Ovary (tissue), 3 donors: ENCODE measurements at regions not wholly inside any gene's neighbourhood (a gene's known extent, or its start where the extent isn't known, plus 50 kb on each side); places are given as distances from the start of the nearest gene placed in this dataset.

ENCODE experiments used
- EP300 ChIP-seq: sonication (generic); formaldehyde crosslinking; IDR thresholded peaks from one replicate; pipeline ENCODE4 v1.6.1; 2017; ENCODE audit warnings: antibody characterized with exemption
- POLR2A ChIP-seq: fragments of 450-650 bp; IDR thresholded peaks from one replicate; pipeline ENCODE4 v1.6.1; 2017; ENCODE audit warnings: antibody characterized with exemption, mild to moderate bottlenecking, moderate library complexity
- TF ChIP-seq, protein P1 (sequence below), 3 donors: fragments of 450-650 bp in 2 of 3; fragments of 200-600 bp in 1 of 3; IDR thresholded peaks; one replicate each; pipeline versions ENCODE4 v1.5.1 to v1.8.0; 2016 to 2022; ENCODE audit warnings: antibody characterized with exemption in 3 of 3, mild to moderate bottlenecking in 1 of 3
- donor health status: DM: no; HTN: no; CAD: no.

- TF ChIP-seq, protein P1, sequence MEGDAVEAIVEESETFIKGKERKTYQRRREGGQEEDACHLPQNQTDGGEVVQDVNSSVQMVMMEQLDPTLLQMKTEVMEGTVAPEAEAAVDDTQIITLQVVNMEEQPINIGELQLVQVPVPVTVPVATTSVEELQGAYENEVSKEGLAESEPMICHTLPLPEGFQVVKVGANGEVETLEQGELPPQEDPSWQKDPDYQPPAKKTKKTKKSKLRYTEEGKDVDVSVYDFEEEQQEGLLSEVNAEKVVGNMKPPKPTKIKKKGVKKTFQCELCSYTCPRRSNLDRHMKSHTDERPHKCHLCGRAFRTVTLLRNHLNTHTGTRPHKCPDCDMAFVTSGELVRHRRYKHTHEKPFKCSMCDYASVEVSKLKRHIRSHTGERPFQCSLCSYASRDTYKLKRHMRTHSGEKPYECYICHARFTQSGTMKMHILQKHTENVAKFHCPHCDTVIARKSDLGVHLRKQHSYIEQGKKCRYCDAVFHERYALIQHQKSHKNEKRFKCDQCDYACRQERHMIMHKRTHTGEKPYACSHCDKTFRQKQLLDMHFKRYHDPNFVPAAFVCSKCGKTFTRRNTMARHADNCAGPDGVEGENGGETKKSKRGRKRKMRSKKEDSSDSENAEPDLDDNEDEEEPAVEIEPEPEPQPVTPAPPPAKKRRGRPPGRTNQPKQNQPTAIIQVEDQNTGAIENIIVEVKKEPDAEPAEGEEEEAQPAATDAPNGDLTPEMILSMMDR (IDR thresholded peaks at IDR 0.05) = no peak
- TF ChIP-seq POLR2A (no peak), EP300 (no peak)
Measured at GRCh38 chr9:104319198-104319597, 184.9 kb upstream of the OR13F1 start.
